ENCODE measurements at regions not wholly inside any gene's neighbourhood (a gene's known extent, or its start where the extent isn't known, plus 50 kb on each side); places are given as distances from the start of the nearest gene placed in this dataset.
A peak's percentile ranks its signal among the peaks of the same experiment; 100 is the strongest.
"Not testable (repeated sequence)": the region's sequence is repeated elsewhere in the genome, so short reads cannot be mapped to it uniquely, and the experiment has no call there.

GRCh38 chr6:867378-867777 lies 174.4 kb upstream of the EXOC2 start:
- in situ Hi-C loops (cut with HindIII; ENCODE audit: low pct_unique_long_range_greater_than_20kb, low sequenced_read_pairs): no loop called here
- no peak for DNase-seq (ENCODE audit: low read depth, low spot score)

- in situ Hi-C loops (cut with HindIII; ENCODE audit: low pct_unique_long_range_greater_than_20kb, low sequenced_read_pairs): no loop called here
Measured at GRCh38 chr6:866316-866715, 173.4 kb upstream of the EXOC2 start.

GRCh38 chr6:865846-866245 lies 172.9 kb upstream of the EXOC2 start:
- no peak for DNase-seq (ENCODE audit: low read depth, low spot score)

More at GRCh38 chr6:866316-866715, 173.4 kb upstream of the EXOC2 start:
- no peak for DNase-seq (ENCODE audit: low read depth, low spot score)

GRCh38 chr6:863831-864230 lies 170.9 kb upstream of the EXOC2 start:
- DNase-seq (ENCODE audit: low read depth, low spot score): no peak
- in situ Hi-C loops (cut with HindIII; ENCODE audit: low pct_unique_long_range_greater_than_20kb, low sequenced_read_pairs): no loop called here

More at GRCh38 chr6:865846-866245, 172.9 kb upstream of the EXOC2 start:
- in situ Hi-C loops (cut with HindIII; ENCODE audit: low pct_unique_long_range_greater_than_20kb, low sequenced_read_pairs): no loop called here

GRCh38 chr6:863127-863526 lies 170.2 kb upstream of the EXOC2 start:
- in situ Hi-C loops (cut with HindIII; ENCODE audit: low pct_unique_long_range_greater_than_20kb, low sequenced_read_pairs); DNase-seq (ENCODE audit: low read depth, low spot score): not testable (repeated sequence)

GRCh38 chr6:859936-860335 lies 167.0 kb upstream of the EXOC2 start:
- in situ Hi-C loops (cut with HindIII; ENCODE audit: low pct_unique_long_range_greater_than_20kb, low sequenced_read_pairs): no loop called here
- DNase-seq (ENCODE audit: low read depth, low spot score): no peak

GRCh38 chr6:854406-855118 lies 161.6 kb upstream of the EXOC2 start:
- in situ Hi-C loops (cut with HindIII; ENCODE audit: low pct_unique_long_range_greater_than_20kb, low sequenced_read_pairs): no loop called here
- DNase-seq (ENCODE audit: low read depth, low spot score): no peak

GRCh38 chr6:852216-852615 lies 159.3 kb upstream of the EXOC2 start:
- DNase-seq (ENCODE audit: low read depth, low spot score); in situ Hi-C loops (cut with HindIII; ENCODE audit: low pct_unique_long_range_greater_than_20kb, low sequenced_read_pairs): not testable (repeated sequence)

- in situ Hi-C loops (cut with HindIII; ENCODE audit: low pct_unique_long_range_greater_than_20kb, low sequenced_read_pairs): no loop called here
- DNase-seq (ENCODE audit: low read depth, low spot score): no peak
Measured at GRCh38 chr6:849075-849506, 156.2 kb upstream of the EXOC2 start.

- DNase-seq (ENCODE audit: low read depth, low spot score): no peak
- in situ Hi-C loops (cut with HindIII; ENCODE audit: low pct_unique_long_range_greater_than_20kb, low sequenced_read_pairs): no loop called here
Measured at GRCh38 chr6:845566-845965, 152.6 kb upstream of the EXOC2 start.

GRCh38 chr6:845101-845500 lies 152.2 kb upstream of the EXOC2 start:
- no peak for DNase-seq (ENCODE audit: low read depth, low spot score)
- in situ Hi-C loops (cut with HindIII; ENCODE audit: low pct_unique_long_range_greater_than_20kb, low sequenced_read_pairs): no loop called here

- in situ Hi-C loops (cut with HindIII; ENCODE audit: low pct_unique_long_range_greater_than_20kb, low sequenced_read_pairs): no loop called here
- DNase-seq (ENCODE audit: low read depth, low spot score): peak; percentile 20
Measured at GRCh38 chr6:842141-842540, 149.2 kb upstream of the EXOC2 start.

- no peak for DNase-seq (ENCODE audit: low read depth, low spot score)
- in situ Hi-C loops (cut with HindIII; ENCODE audit: low pct_unique_long_range_greater_than_20kb, low sequenced_read_pairs): no loop called here
Measured at GRCh38 chr6:841569-841968, 148.6 kb upstream of the EXOC2 start.

GRCh38 chr6:839201-839600 lies 146.3 kb upstream of the EXOC2 start:
- no peak for DNase-seq (ENCODE audit: low read depth, low spot score)
- in situ Hi-C loops (cut with HindIII; ENCODE audit: low pct_unique_long_range_greater_than_20kb, low sequenced_read_pairs): no loop called here

- DNase-seq (ENCODE audit: low read depth, low spot score): no peak
- in situ Hi-C loops (cut with HindIII; ENCODE audit: low pct_unique_long_range_greater_than_20kb, low sequenced_read_pairs): no loop called here
Measured at GRCh38 chr6:837380-837779, 144.4 kb upstream of the EXOC2 start.

- in situ Hi-C loops (cut with HindIII; ENCODE audit: low pct_unique_long_range_greater_than_20kb, low sequenced_read_pairs): no loop called here
Measured at GRCh38 chr6:836276-836853, 143.4 kb upstream of the EXOC2 start.

GRCh38 chr6:835476-836160 lies 142.7 kb upstream of the EXOC2 start:
- in situ Hi-C loops (cut with HindIII; ENCODE audit: low pct_unique_long_range_greater_than_20kb, low sequenced_read_pairs): no loop called here
- DNase-seq (ENCODE audit: low read depth, low spot score): no peak

More at GRCh38 chr6:836276-836853, 143.4 kb upstream of the EXOC2 start:
- DNase-seq (ENCODE audit: low read depth, low spot score): no peak

GRCh38 chr6:834866-835265 lies 141.9 kb upstream of the EXOC2 start:
- in situ Hi-C loops (cut with HindIII; ENCODE audit: low pct_unique_long_range_greater_than_20kb, low sequenced_read_pairs): no loop called here
- DNase-seq (ENCODE audit: low read depth, low spot score): no peak

- DNase-seq (ENCODE audit: low read depth, low spot score): no peak
- in situ Hi-C loops (cut with HindIII; ENCODE audit: low pct_unique_long_range_greater_than_20kb, low sequenced_read_pairs): no loop called here
Measured at GRCh38 chr6:834190-834589, 141.3 kb upstream of the EXOC2 start.
